OCI-LY1 (cell line): ENCODE measurements at regions not wholly inside any gene's neighbourhood (a gene's known extent, or its start where the extent isn't known, plus 50 kb on each side); places are given as distances from the start of the nearest gene placed in this dataset.

ENCODE experiments used
- CTCF ChIP-seq: fragments of 200-600 bp; sonication (generic), shearing (Covaris generic); IDR thresholded peaks from 2 replicates; pipeline ENCODE4 v1.5.1; 2017; ENCODE audit warnings: mild to moderate bottlenecking, antibody characterized with exemption, low read length, moderate library complexity, mixed read lengths
- EZH2 ChIP-seq: fragments of 200-600 bp; sonication (generic), shearing (Covaris generic); IDR thresholded peaks from 2 replicates; pipeline ENCODE4 v1.8.0; 2017; ENCODE audit warnings: borderline replicate concordance, mixed run types, mild to moderate bottlenecking, antibody characterized with exemption, low read length, moderate library complexity, mixed read lengths

GRCh38 chr1:58390091-58390490 lies 156.4 kb downstream of the OMA1 start:
- TF ChIP-seq CTCF, result no peak
- no peak for TF ChIP-seq EZH2
